ENCODE measurements at regions not wholly inside any gene's neighbourhood (a gene's known extent, or its start where the extent isn't known, plus 50 kb on each side); places are given as distances from the start of the nearest gene placed in this dataset.

- intact Hi-C loops (cut with DNase I) = no loop called here
- DNase-seq (ENCODE audit: low spot score) = no peak
Measured at GRCh38 chr11:19508165-19508564, 204.5 kb upstream of the NAV2 start.

GRCh38 chr11:19506816-19507486, 205.7 kb upstream of the NAV2 start:
- DNase-seq (ENCODE audit: low spot score) = no peak
- intact Hi-C loops (cut with DNase I) = no loop called here

GRCh38 chr11:19502691-19503253, 209.9 kb upstream of the NAV2 start:
- DNase-seq (ENCODE audit: low spot score) = no peak
- intact Hi-C loops (cut with DNase I) = no loop called here

- no peak for DNase-seq (ENCODE audit: low spot score)
- intact Hi-C loops (cut with DNase I) = no loop called here
Measured at GRCh38 chr11:19501631-19502030, 211.0 kb upstream of the NAV2 start.

GRCh38 chr11:19499999-19500398, 212.6 kb upstream of the NAV2 start:
- DNase-seq (ENCODE audit: low spot score) = no peak

GRCh38 chr11:19499026-19499669, 213.5 kb upstream of the NAV2 start:
- intact Hi-C loops (cut with DNase I) = no loop called here

More at GRCh38 chr11:19499999-19500398, 212.6 kb upstream of the NAV2 start:
- intact Hi-C loops (cut with DNase I) = no loop called here

GRCh38 chr11:19493446-19494213, 219.0 kb upstream of the NAV2 start:
- intact Hi-C loops (cut with DNase I) = no loop called here

More at GRCh38 chr11:19499026-19499669, 213.5 kb upstream of the NAV2 start:
- no peak for DNase-seq (ENCODE audit: low spot score)

GRCh38 chr11:19482319-19483100, 230.1 kb upstream of the NAV2 start:
- no peak for DNase-seq (ENCODE audit: low spot score)
- intact Hi-C loops (cut with DNase I) = no loop called here

More at GRCh38 chr11:19493446-19494213, 219.0 kb upstream of the NAV2 start:
- DNase-seq (ENCODE audit: low spot score) = no peak

- DNase-seq (ENCODE audit: low spot score) = no peak
- intact Hi-C loops (cut with DNase I) = no loop called here
Measured at GRCh38 chr11:19480540-19480939, 232.1 kb upstream of the NAV2 start.

GRCh38 chr11:19478891-19479290, 233.7 kb upstream of the NAV2 start:
- DNase-seq (ENCODE audit: low spot score) = no peak
- intact Hi-C loops (cut with DNase I) = no loop called here

GRCh38 chr11:19474954-19475721, 234.4 kb upstream of the E2F8 start:
- intact Hi-C loops (cut with DNase I) = no loop called here
- no peak for DNase-seq (ENCODE audit: low spot score)

- no peak for DNase-seq (ENCODE audit: low spot score)
- intact Hi-C loops (cut with DNase I) = no loop called here
Measured at GRCh38 chr11:19474211-19474610, 233.5 kb upstream of the E2F8 start.

- no peak for DNase-seq (ENCODE audit: low spot score)
- intact Hi-C loops (cut with DNase I) = no loop called here
Measured at GRCh38 chr11:19472679-19473078, 231.9 kb upstream of the E2F8 start.

- DNase-seq (ENCODE audit: low spot score) = no peak
- intact Hi-C loops (cut with DNase I) = no loop called here
Measured at GRCh38 chr11:19467904-19468303, 227.2 kb upstream of the E2F8 start.

GRCh38 chr11:19466314-19466713, 225.6 kb upstream of the E2F8 start:
- DNase-seq (ENCODE audit: low spot score) = no peak
- intact Hi-C loops (cut with DNase I) = no loop called here

GRCh38 chr11:19463976-19464375, 223.2 kb upstream of the E2F8 start:
- intact Hi-C loops (cut with DNase I) = no loop called here
- no peak for DNase-seq (ENCODE audit: low spot score)

GRCh38 chr11:19460718-19461405, 220.1 kb upstream of the E2F8 start:
- DNase-seq (ENCODE audit: low spot score) = peak; percentile 85
- intact Hi-C loops (cut with DNase I) = no loop called here

GRCh38 chr11:19459240-19459639, 218.5 kb upstream of the E2F8 start:
- no peak for DNase-seq (ENCODE audit: low spot score)
- intact Hi-C loops (cut with DNase I) = no loop called here
